ENCODE measurements at regions not wholly inside any gene's neighbourhood (a gene's known extent, or its start where the extent isn't known, plus 50 kb on each side); places are given as distances from the start of the nearest gene placed in this dataset.

DNA sequence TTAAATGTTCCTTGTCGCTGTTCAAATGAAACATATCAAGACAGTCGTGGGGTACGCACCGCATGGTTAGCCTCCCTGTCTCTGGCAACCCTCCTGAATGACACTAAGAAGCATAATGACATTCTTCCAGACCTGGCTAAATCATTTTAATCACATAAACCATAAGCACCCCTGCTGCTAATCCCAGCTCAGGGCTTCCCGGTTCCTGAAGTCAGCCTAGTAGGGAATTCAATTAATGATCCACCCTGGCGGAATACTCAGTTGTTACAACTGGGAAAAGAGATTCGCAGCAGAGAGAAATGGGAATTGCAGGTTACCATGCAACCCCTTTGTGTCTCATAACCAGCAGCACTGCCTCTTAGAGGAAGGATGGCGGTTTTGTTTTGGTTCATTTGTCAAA, 200.8 kb upstream of the AGAP1 start:
- no peak for TF ChIP-seq POLR2A (IDR thresholded peaks at IDR 0.05)
- TF ChIP-seq, protein P1, sequence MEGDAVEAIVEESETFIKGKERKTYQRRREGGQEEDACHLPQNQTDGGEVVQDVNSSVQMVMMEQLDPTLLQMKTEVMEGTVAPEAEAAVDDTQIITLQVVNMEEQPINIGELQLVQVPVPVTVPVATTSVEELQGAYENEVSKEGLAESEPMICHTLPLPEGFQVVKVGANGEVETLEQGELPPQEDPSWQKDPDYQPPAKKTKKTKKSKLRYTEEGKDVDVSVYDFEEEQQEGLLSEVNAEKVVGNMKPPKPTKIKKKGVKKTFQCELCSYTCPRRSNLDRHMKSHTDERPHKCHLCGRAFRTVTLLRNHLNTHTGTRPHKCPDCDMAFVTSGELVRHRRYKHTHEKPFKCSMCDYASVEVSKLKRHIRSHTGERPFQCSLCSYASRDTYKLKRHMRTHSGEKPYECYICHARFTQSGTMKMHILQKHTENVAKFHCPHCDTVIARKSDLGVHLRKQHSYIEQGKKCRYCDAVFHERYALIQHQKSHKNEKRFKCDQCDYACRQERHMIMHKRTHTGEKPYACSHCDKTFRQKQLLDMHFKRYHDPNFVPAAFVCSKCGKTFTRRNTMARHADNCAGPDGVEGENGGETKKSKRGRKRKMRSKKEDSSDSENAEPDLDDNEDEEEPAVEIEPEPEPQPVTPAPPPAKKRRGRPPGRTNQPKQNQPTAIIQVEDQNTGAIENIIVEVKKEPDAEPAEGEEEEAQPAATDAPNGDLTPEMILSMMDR (IDR thresholded peaks at IDR 0.05): no peak
